ENCODE measurements at regions not wholly inside any gene's neighbourhood (a gene's known extent, or its start where the extent isn't known, plus 50 kb on each side); places are given as distances from the start of the nearest gene placed in this dataset.

DNA sequence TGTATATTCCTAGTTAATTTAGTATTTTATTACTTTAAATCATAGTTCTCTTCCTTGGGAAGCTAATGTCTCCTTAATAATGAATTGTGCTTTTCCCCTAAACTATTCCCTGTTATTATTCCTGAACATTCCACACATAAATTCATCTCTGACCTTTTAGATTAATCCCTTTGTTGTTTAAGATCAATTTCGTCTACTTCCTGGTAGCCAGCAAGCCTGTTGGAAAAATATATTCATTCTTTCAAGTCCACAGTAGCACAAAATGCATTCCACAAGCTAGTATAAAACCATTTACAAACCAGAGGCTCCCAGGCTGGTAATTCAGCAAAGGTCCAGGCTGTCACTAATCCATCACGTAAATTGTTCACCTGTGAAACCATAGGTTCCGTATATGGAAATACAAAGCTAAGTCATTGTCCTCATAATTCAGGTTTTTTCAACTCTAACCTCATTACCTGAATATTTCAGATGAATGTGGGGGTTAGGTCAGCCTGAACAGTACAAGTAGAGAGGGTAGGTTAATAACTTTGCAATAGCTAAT, 232.7 kb downstream of the SEC23A start:
- no peaks in the 10 kb centered on the region for H3K4me1 ChIP-seq (ENCODE audit: control insufficient read depth, insufficient read depth, low read length)
- H3K4me3 ChIP-seq (ENCODE audit: low read depth, low read length) = no peak overlapping the region
- H3K27me3 ChIP-seq (ENCODE audit: control insufficient read depth, insufficient read depth, low read length) = no peaks in the 10 kb centered on the region
- no peak overlapping the region for H3K9ac ChIP-seq (ENCODE audit: low read length)
- H3K36me3 ChIP-seq (ENCODE audit: control insufficient read depth, insufficient read depth, low read length) = no peaks in the 10 kb centered on the region
- H3K9me3 ChIP-seq (ENCODE audit: control insufficient read depth, insufficient read depth, low read depth, low read length) = peaks cover 3% of the 10 kb centered on the region; the same call in 1 of the 2 replicates
- no peak overlapping the region for H3K27ac ChIP-seq (ENCODE audit: low read depth, low read length)

DNA sequence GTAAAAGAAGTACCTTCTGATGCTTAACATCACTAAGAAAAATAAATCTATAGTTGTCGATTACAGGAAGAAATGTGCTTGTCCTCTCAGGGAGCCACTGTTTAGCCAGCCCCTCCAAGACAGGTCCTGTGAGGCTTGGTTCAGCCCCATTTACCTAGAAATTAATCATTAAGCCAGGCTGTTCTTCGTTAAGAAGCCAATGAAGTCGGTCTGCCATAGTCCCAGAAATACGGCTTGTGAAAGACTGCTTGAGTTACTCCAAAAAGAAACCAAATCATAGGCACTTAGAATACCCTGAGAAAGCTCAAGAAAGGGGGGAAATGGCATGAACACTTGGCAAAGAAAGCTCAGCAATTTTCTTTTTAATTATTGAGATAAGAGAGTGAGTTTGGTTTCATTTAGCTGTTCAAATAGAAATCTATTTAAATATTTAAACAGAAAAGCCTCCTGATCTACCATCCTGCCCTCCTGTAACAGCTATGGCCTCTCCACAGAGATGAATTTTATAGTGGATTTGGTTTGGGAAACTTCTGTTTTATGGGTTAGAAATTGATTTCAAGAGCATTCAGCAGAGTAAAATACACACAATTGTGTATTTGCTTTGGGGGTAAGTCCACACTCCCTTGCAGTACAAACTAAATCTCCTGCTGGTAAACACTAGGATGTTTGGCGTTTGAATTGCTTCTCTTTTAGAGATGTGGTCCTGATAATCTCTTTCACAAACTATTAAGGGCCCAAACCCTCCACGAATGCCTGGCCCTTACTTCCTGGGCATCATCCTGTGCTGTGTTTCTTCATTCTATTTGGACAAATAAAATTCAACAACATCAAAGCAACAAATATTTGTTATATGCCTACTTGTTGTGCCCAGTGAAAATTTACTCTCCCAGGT, 234.4 kb downstream of the SEC23A start:
- no peak overlapping the region for H3K27ac ChIP-seq (ENCODE audit: low read depth, low read length)

GRCh38 chr14:38867561-38868150, 235.4 kb downstream of the SEC23A start:
- H3K27ac ChIP-seq (ENCODE audit: low read depth, low read length) = no peak overlapping the region
- H3K9me3 ChIP-seq (ENCODE audit: control insufficient read depth, insufficient read depth, low read depth, low read length) = peaks cover 16% of the 10 kb centered on the region; the same call in 1 of the 2 replicates
- no peaks in the 10 kb centered on the region for H3K27me3 ChIP-seq (ENCODE audit: control insufficient read depth, insufficient read depth, low read length)
- H3K36me3 ChIP-seq (ENCODE audit: control insufficient read depth, insufficient read depth, low read length) = no peaks in the 10 kb centered on the region
- no peak overlapping the region for H3K4me3 ChIP-seq (ENCODE audit: low read depth, low read length)
- no peaks in the 10 kb centered on the region for H3K4me1 ChIP-seq (ENCODE audit: control insufficient read depth, insufficient read depth, low read length)
- no peak overlapping the region for H3K9ac ChIP-seq (ENCODE audit: low read length)

More for the DNA sequence above, 234.4 kb downstream of the SEC23A start:
- Histone ChIP-seq H3K36me3 (ENCODE audit: control insufficient read depth, insufficient read depth, low read length) (no peaks in the 10 kb centered on the region), H3K4me3 (ENCODE audit: low read depth, low read length) (no peak overlapping the region), H3K9ac (ENCODE audit: low read length) (no peak overlapping the region), H3K27me3 (ENCODE audit: control insufficient read depth, insufficient read depth, low read length) (no peaks in the 10 kb centered on the region), H3K4me1 (ENCODE audit: control insufficient read depth, insufficient read depth, low read length) (no peaks in the 10 kb centered on the region), H3K9me3 (ENCODE audit: control insufficient read depth, insufficient read depth, low read depth, low read length) (peaks cover 11% of the 10 kb centered on the region; the same call in 1 of the 2 replicates)

- Histone ChIP-seq H3K4me3 (ENCODE audit: low read depth, low read length) (no peak overlapping the region), H3K27ac (ENCODE audit: low read depth, low read length) (no peak overlapping the region), H3K36me3 (ENCODE audit: control insufficient read depth, insufficient read depth, low read length) (no peaks in the 10 kb centered on the region), H3K4me1 (ENCODE audit: control insufficient read depth, insufficient read depth, low read length) (no peaks in the 10 kb centered on the region), H3K27me3 (ENCODE audit: control insufficient read depth, insufficient read depth, low read length) (no peaks in the 10 kb centered on the region), H3K9ac (ENCODE audit: low read length) (no peak overlapping the region), H3K9me3 (ENCODE audit: control insufficient read depth, insufficient read depth, low read depth, low read length) (peaks cover 16% of the 10 kb centered on the region; the same call in 1 of the 2 replicates)
These were observed 236.6 kb downstream of the SEC23A start for GRCh38 chr14:38866461-38866860.

- H3K9ac ChIP-seq (ENCODE audit: low read length) = no peak overlapping the region
- H3K4me1 ChIP-seq (ENCODE audit: control insufficient read depth, insufficient read depth, low read length) = no peaks in the 10 kb centered on the region
- no peaks in the 10 kb centered on the region for H3K27me3 ChIP-seq (ENCODE audit: control insufficient read depth, insufficient read depth, low read length)
- H3K27ac ChIP-seq (ENCODE audit: low read depth, low read length) = no peak overlapping the region
- peaks cover 16% of the 10 kb centered on the region; the same call in 1 of the 2 replicates for H3K9me3 ChIP-seq (ENCODE audit: control insufficient read depth, insufficient read depth, low read depth, low read length)
- no peaks in the 10 kb centered on the region for H3K36me3 ChIP-seq (ENCODE audit: control insufficient read depth, insufficient read depth, low read length)
- H3K4me3 ChIP-seq (ENCODE audit: low read depth, low read length) = no peak overlapping the region
These were observed 240.7 kb downstream of the SEC23A start for GRCh38 chr14:38862366-38862765.

DNA sequence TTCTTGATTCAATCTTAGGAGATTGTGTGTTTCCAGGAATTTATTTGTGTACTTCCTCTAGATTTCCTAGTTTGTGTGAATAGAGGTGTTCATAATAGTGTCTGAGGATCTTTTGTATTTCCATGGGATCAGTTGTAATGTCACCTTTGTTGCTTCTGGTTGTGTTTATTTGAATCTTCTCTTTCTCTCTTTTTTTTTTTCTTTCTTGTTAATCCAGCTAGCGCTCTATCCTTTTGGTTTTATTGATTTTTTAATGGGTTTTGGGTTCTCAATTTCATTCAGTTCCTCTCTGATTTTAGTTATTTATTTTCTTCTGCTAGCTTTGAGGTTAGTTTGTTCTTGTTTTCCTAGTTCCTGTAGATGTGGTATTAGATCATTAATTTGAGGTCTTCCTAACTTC, 242.5 kb downstream of the SEC23A start:
- H3K27me3 ChIP-seq (ENCODE audit: control insufficient read depth, insufficient read depth, low read length) = no peaks in the 10 kb centered on the region
- H3K4me1 ChIP-seq (ENCODE audit: control insufficient read depth, insufficient read depth, low read length) = no peaks in the 10 kb centered on the region
- H3K36me3 ChIP-seq (ENCODE audit: control insufficient read depth, insufficient read depth, low read length) = no peaks in the 10 kb centered on the region
- H3K4me3 ChIP-seq (ENCODE audit: low read depth, low read length) = no peak overlapping the region
- H3K27ac ChIP-seq (ENCODE audit: low read depth, low read length) = no peak overlapping the region
- H3K9ac ChIP-seq (ENCODE audit: low read length) = no peak overlapping the region
- peaks cover 14% of the 10 kb centered on the region; the same call in 1 of the 2 replicates for H3K9me3 ChIP-seq (ENCODE audit: control insufficient read depth, insufficient read depth, low read depth, low read length)

- no peaks in the 10 kb centered on the region for H3K4me1 ChIP-seq (ENCODE audit: control insufficient read depth, insufficient read depth, low read length)
- H3K27ac ChIP-seq (ENCODE audit: low read depth, low read length) = no peak overlapping the region
- H3K27me3 ChIP-seq (ENCODE audit: control insufficient read depth, insufficient read depth, low read length) = no peaks in the 10 kb centered on the region
- H3K4me3 ChIP-seq (ENCODE audit: low read depth, low read length) = no peak overlapping the region
- no peaks in the 10 kb centered on the region for H3K9me3 ChIP-seq (ENCODE audit: control insufficient read depth, insufficient read depth, low read depth, low read length)
- no peak overlapping the region for H3K9ac ChIP-seq (ENCODE audit: low read length)
- no peaks in the 10 kb centered on the region for H3K36me3 ChIP-seq (ENCODE audit: control insufficient read depth, insufficient read depth, low read length)
These were observed 246.2 kb downstream of the SEC23A start for GRCh38 chr14:38856798-38857197.

DNA sequence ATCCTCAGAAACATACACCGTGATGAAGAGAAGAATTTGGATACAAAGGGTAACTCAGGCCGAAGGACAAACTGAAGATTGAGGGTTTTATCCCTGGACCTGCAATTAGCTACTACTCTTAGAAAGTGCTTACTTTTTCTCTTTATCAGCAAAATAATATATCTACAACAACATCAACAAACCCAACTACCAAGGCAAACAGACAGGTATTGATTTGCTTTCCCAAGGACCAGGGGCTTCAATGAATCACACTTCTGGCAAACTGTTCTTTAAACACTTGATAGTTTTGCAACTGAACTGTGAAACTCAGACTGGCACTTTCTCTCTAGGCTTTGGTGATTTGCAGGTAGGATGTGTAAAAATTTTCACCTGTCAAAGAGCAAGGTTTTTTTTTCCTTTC, 247.5 kb downstream of the SEC23A start:
- Histone ChIP-seq H3K27me3 (ENCODE audit: control insufficient read depth, insufficient read depth, low read length) (no peaks in the 10 kb centered on the region), H3K4me1 (ENCODE audit: control insufficient read depth, insufficient read depth, low read length) (no peaks in the 10 kb centered on the region), H3K27ac (ENCODE audit: low read depth, low read length) (no peak overlapping the region), H3K9ac (ENCODE audit: low read length) (no peak overlapping the region), H3K36me3 (ENCODE audit: control insufficient read depth, insufficient read depth, low read length) (no peaks in the 10 kb centered on the region), H3K4me3 (ENCODE audit: low read depth, low read length) (no peak overlapping the region), H3K9me3 (ENCODE audit: control insufficient read depth, insufficient read depth, low read depth, low read length) (no peaks in the 10 kb centered on the region)

DNA sequence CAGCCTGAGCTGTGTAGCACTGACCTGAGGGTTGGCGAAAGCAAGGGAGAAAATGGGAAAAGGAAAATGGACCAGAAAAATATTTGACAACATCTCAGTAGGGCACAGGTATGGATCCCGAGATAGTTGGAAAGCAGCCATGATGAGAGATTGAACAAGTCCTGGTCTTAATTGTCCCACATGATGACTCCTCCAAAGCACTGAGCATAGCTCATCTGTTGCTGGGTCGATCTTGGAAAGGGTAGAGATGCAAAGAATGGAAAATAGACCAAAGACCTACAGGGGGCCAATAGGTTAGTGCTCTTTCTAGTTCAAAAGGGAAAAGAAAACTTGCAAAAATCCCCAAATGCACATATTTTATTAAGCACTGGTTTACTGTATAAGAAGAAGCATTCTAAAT, 251.9 kb downstream of the SEC23A start:
- H3K9me3 ChIP-seq (ENCODE audit: control insufficient read depth, insufficient read depth, low read depth, low read length) = no peaks in the 10 kb centered on the region
- H3K27ac ChIP-seq (ENCODE audit: low read depth, low read length) = no peak overlapping the region
- H3K9ac ChIP-seq (ENCODE audit: low read length) = no peak overlapping the region
- H3K27me3 ChIP-seq (ENCODE audit: control insufficient read depth, insufficient read depth, low read length) = no peaks in the 10 kb centered on the region
- H3K4me1 ChIP-seq (ENCODE audit: control insufficient read depth, insufficient read depth, low read length) = no peaks in the 10 kb centered on the region
- H3K4me3 ChIP-seq (ENCODE audit: low read depth, low read length) = no peak overlapping the region
- H3K36me3 ChIP-seq (ENCODE audit: control insufficient read depth, insufficient read depth, low read length) = no peaks in the 10 kb centered on the region

DNA sequence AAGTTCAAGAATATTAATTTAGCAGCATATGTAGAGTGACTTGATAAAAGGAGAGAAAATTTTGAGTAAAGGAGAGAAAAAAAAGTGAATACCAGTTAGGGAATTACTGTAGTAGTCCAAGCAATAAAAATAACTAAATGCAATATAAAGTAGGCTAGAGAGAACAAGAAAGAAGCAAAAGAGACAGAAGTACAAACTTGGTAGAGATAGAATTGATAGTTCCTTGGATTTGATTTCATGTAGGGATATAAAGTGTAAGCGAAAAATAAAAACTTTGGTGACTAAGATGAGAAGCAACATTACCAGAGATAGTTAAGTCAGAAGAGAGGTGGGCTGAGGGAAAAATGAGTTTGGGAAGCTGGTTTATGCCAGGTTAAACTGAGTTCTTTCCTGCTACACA, 252.4 kb downstream of the SEC23A start:
- no peak overlapping the region for H3K27ac ChIP-seq (ENCODE audit: low read depth, low read length)
- H3K36me3 ChIP-seq (ENCODE audit: control insufficient read depth, insufficient read depth, low read length) = no peaks in the 10 kb centered on the region
- H3K27me3 ChIP-seq (ENCODE audit: control insufficient read depth, insufficient read depth, low read length) = no peaks in the 10 kb centered on the region
- H3K4me3 ChIP-seq (ENCODE audit: low read depth, low read length) = no peak overlapping the region
- no peaks in the 10 kb centered on the region for H3K9me3 ChIP-seq (ENCODE audit: control insufficient read depth, insufficient read depth, low read depth, low read length)
- H3K9ac ChIP-seq (ENCODE audit: low read length) = no peak overlapping the region
- no peaks in the 10 kb centered on the region for H3K4me1 ChIP-seq (ENCODE audit: control insufficient read depth, insufficient read depth, low read length)

Measured in HUES6 (cell line).